ENCODE measurements at regions not wholly inside any gene's neighbourhood (a gene's known extent, or its start where the extent isn't known, plus 50 kb on each side); places are given as distances from the start of the nearest gene placed in this dataset.

DNA sequence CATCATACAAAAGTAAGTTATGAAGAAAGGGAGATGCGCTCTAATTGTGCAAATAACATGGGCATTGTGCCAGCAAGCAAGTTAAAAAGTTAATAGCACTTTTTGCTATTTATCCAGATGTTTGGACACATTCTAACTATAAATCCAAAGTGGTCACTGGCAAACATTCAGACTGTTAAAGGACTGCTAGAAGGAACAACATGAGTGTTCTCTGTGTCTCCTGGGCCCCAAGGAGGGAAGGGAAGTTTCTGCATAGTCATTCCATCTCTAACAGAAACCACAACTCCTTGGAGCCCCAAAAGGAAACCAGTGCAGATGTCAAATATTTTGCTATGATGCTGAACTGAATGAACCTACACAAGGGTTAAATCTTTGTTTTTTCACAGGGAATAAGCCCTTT is 213.3 kb upstream of the HNRNPA3 start:
- TF ChIP-seq GATA3 (IDR thresholded peaks at IDR 0.05; ENCODE audit: low read depth, low read length) (no peak), GATA2 (IDR thresholded peaks at IDR 0.05; ENCODE audit: low read depth, low read length) (no peak)

All from SH-SY5Y (cell line).